H54 (cell line): ENCODE measurements at regions not wholly inside any gene's neighbourhood (a gene's known extent, or its start where the extent isn't known, plus 50 kb on each side); places are given as distances from the start of the nearest gene placed in this dataset.
"Not testable (repeated sequence)": the region's sequence is repeated elsewhere in the genome, so short reads cannot be mapped to it uniquely, and the experiment has no call there.

Source experiments
- DNase-seq: peaks from one replicate; pipeline ENCODE4 v3.0.0; 2011; ENCODE audit warnings: low spot score, mixed read lengths; ENCODE audit not compliant: insufficient read length
- FAIRE-seq: peaks from 3 replicates; lab custom pipeline; 2011; peaks lifted over from hg19 to GRCh38; lab: Jason Lieb, UNC
- POLR2A ChIP-seq: IDR thresholded peaks from 2 replicates; pipeline ENCODE4 v1.6.1; 2011; ENCODE audit warnings: low read depth, mild to moderate bottlenecking, low read length

DNA sequence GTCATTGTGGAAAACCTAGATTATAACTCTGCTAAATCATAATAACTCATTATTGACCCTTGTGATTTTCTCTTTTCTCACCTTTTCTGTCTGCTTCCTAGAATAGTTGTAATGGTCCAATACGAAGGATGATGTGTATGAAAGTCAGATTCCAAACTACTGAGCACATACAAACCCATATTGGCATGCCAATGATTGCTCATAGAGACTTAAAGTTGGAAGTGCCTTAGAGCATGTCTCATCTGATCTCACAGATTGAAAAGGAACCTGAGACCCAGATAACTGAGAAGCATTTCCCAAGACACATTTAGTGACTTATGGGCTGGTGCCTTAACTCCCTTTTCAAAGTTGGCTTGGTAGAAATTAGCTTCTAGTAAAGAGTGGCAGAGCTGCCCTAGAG is 594.3 kb downstream of the REEP3 start:
- no peak for TF ChIP-seq POLR2A
- DNase-seq (no peak), FAIRE-seq (no peak)

DNA sequence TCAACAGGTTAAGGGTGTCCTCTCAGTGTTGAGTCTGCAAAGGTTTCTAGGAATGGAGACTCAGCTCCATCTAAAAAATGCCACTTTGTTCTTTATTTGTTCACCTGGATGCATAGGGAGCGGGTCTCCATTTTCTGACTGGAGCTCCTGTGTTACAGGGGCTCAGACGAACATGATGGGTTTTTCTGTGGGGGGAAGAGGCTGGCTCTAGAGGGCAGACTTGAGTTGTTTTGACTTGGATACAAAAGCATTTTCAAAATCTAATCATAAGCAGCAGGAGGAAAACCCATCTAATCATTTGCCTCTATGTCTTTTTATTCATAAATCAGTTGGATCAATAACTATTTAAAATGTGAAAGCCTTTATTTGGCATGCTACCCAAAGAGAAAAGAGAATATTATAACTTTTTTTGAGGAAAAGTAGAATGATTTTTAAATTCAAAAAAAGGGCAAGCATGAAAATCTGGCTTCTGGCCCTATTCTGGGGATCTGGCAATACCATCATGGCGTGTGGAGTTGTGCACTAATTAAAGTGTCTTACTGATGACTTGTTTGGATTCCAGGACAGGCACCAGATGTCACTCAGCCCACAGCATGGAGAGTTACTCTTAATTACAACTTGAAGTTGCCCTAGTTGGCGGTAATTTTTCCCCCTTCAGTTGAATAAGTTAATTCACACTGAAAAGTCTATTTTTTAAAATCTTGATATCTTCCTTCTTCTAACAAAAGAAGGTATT is 594.9 kb downstream of the REEP3 start:
- FAIRE-seq (no peak), DNase-seq (no peak)
- TF ChIP-seq POLR2A = no peak

DNA sequence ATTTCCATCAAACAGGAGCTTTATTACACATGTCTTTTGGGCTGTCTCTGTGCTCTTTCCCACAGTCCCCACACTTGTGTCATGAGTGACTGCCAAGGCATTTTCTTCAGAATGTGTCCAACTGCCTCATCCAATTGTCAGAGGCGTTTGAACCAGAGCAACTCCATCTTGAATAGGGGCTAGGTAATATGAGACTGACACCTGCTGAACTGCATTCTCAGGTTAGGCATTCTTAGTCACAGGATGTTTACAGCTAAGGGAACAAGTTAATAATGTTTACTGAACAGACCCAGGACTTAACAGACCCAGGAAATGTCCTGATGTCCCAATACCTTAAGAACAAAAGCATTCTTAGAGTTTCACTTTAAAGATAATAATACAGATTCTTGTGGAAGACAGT is 595.5 kb downstream of the REEP3 start:
- DNase-seq = no peak
- TF ChIP-seq POLR2A = no peak
- FAIRE-seq = no peak

DNA sequence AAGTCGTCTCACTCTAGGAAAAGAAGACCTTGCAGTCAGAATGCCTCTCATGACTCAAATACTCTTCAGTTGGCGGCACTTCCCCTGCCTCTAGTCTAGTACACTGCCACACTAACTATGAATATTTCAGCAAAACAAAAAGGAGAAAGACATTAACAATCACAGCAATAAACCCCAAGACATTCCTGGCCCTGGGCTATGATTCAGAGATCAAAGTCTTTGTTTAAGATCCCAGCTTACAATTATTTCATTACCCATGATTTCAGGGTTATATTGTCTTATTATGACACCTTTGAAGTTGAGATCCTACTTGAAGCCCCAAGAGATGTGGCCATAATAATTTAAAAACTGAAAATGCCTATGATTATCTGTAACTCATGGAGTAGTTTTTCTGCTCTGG is 597.5 kb downstream of the REEP3 start:
- DNase-seq = no peak
- no peak for FAIRE-seq
- TF ChIP-seq POLR2A = no peak

DNA sequence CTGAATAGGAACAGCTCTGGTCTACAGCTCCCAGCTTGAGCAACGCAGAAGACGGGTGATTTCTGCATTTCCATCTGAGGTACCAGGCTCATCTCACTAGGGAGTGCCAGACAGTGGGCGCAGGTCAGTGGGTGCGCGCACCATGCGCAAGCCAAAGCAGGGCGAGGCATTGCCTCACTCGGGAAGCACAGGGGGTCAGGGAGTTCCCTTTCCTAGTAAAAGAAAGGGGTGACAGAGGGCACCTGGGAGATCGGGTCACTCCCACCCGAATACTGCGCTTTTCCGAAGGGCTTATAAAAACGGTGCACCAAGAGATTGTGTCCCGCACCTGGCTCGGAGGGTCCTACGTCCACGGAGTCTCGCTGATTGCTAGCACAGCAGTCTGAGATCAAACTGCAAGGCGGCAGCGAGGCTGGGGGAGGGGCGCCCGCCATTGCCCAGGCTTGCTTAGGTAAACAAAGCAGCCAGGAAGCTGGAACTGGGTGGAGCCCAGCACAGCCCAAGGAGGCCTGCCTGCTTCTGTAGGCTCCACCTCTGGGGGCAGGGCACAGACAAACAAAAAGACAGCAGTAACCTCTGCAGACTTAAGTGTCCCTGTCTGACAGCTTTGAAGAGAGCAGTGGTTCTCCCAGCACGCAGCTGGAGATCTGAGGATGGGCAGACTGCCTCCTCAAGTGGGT is 599.2 kb downstream of the REEP3 start:
- DNase-seq, FAIRE-seq: not testable (repeated sequence)

DNA sequence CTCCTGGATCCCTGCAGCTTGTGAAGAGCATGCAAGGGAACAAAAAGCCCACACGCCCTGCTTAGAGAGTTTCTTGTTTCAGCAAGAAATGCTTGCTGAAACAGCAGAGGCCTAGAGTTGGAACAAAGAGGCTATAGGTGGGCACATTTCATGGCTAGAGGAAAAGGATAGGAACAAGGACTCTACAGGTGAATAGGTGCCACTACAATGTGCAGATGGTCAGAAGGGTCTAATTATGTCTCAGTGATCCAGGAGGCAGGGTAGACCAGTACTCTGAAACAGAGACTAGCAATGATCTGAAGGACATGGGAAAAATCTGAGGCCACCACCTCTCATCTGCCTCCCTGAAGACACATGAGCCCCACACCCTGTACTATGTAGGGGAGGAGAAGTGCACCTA is 609.0 kb downstream of the REEP3 start:
- DNase-seq = no peak
- FAIRE-seq = no peak
- no peak for TF ChIP-seq POLR2A

DNA sequence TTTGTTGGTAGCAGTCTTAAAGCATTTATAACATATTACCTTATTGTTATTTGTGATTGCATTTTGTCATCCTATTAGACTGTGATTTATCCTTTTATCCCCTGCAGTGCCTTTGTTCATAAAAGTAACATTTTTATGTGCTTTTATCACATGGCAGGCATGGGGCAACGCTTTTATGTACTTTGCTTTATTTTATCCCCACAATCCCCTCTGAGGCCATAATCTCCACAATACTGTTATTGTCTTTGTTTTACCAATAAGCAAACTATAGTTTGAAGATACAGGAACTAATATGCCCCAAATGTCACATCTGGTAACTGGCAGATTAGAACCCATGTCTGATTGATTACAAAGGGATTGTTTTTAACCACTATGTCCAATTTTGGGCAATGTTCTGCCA is 613.5 kb downstream of the REEP3 start:
- no peak for FAIRE-seq
- DNase-seq = no peak
- TF ChIP-seq POLR2A = no peak

DNA sequence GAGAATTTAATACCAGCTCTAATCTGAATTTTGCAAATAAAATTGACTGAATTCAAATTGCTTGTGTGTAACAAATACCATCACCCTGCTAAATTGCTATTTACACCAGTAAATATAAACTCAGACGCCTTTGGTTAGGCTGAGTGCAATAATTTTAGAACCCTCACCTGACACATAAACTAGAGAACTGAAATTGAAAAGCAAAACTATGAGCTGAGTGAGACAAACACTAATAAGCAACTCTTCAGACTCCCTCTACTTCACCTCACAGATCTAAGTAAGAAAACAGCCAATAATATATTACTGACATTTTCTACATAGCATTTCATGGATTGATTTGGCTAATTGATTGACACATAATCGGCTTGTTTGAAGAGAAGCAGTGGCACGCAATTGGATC is 621.2 kb downstream of the REEP3 start:
- FAIRE-seq = no peak
- DNase-seq = no peak
- TF ChIP-seq POLR2A = no peak

DNA sequence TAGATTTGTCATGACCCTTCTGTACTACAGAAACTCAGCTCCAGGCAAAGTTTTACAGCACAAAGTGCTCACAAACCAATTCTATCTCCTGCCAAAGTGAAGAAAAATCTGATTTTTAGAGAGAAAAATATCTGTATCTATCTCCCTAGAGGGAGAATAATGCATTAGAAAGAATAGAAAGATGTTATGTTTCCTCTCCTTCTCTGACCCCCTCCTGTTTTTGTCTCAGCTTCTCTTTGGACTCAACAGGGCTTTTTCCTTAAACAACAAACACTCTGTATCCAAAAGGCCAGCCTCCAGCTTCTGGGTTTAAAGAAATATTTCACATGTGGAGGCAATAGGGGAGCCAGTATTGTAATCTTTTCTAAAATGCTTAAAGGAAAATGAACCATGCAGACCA is 627.4 kb downstream of the REEP3 start:
- FAIRE-seq (no peak), DNase-seq (no peak)
- TF ChIP-seq POLR2A = no peak

DNA sequence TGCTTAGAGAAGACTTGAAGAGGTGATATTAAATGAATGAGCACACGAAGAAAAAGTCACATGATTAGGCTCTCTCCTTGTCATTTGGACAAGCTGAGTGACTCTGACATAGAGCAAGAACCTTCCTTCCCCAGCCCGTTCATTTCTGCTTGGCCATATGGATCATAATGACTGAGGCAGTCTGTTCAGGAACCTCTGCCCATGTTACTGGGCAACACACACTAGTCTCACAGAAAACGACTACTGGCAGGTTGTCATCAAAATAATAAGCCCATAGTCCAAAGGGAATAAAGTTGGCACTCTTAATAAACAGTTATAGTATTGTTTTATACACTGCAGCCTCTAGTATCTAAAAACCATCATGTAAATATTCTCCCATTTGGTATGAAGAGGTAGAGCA is 635.0 kb downstream of the REEP3 start:
- DNase-seq = no peak
- FAIRE-seq = no peak
- TF ChIP-seq POLR2A = no peak

DNA sequence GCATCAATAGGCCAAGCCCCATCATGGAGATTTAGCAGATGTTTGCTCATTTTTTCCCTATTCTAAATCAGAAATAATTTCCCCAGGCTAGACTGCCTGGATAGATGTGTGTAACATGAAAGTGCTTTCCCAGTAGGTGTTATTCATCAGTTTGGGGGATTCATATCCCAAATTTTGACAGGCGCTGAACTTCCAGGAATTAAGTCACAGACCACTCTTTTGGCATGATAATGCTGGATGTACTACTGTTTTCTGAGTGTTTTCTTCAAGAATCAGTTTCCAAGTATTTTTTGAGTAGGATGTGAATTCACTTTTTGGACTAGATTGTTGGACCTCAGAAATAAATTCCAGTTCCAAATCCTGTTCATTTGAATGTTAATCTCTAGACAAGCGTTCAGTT is 637.4 kb downstream of the REEP3 start:
- no peak for TF ChIP-seq POLR2A
- DNase-seq (no peak), FAIRE-seq (no peak)

DNA sequence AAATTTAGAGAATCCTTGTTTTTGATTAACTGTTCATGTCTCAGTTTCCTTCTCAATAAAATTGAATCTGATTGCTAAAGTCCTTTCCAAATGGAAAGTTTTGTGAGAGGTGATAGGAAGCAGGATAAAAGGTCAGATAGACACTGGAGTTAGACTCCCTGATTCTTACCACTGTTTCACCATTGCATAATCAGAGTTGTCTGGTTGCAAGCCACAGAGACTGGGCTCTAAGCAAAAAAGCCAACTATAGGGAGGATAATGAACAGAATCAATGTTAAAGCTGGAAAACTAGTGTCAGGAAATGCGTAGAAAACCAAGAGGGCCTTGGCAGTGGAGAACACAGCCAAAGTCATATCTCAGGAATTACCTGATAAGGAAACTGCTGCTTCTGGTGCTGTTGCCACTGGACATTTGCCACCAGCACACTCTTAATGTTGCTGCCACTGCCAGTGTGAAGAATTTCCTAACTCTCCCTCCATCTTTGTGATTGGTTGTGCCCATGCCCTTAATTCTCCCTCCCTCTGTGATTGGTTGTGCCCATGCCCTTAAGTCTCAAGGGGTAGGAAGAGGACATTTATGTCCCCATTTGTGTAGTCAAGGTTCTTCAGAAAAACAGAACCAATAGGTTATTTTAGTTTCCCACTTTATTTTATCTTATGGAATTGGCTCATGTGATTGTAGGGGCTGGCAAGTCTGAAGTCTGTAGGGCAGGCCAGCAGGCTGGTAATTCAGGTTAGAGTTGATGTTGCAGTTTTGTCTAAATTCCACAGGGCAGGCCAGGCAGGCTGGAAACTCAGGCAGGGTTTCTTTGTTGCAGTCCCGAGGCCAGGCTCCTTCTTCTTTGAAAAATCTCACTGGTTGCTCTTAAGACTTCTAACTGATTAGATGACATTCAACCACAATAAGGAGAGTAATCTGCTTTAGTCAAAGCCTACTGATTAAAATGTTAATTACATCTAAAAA is 639.0 kb downstream of the REEP3 start:
- no peak for TF ChIP-seq POLR2A
- no peak for DNase-seq

DNA sequence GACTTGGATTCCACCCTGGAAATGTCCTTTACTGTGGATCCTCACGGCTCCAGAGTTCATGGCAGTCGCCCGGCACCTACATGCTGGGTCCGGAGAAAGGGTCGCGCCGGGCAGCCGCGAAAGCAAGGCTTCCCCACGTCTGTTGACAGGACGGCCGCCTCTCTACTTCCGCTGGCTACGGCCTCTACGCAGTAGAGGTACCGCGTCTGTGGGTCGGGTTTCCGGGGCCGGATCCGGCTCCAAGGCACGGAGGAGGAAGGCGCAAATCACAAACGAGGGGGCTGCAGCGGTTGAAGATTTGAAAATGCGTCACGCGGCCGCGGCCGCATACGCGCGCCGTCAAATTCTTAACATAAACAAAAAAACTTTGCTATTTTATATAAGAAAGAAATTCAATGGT is 649.6 kb downstream of the REEP3 start:
- DNase-seq (no peak), FAIRE-seq (no peak)
- TF ChIP-seq POLR2A = no peak

More for the DNA sequence above, 639.0 kb downstream of the REEP3 start:
- FAIRE-seq = no peak

DNA sequence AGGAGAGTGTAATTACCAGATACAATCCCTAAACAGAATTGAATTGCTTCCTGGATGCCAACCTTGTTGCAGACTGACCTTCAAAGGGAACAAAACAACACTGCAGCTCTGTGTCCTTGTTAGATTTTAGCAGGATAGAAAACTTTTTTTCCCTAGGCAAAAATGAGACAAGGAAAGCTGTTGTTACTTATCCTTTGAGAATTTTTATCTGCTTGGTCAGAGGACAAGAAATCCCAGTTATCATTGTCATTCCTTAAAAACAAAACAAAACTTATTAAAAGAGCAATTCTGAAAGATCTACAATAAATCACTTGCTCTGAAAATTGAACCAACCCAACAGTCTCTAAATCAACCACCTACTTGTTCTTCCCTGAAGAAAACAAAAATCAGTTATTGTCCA is 652.6 kb downstream of the REEP3 start:
- no peak for DNase-seq
- TF ChIP-seq POLR2A = no peak
- no peak for FAIRE-seq
